ENCODE measurements at regions not wholly inside any gene's neighbourhood (a gene's known extent, or its start where the extent isn't known, plus 50 kb on each side); places are given as distances from the start of the nearest gene placed in this dataset.

GRCh38 chr5:169442913-169443784, 140.4 kb upstream of the SPDL1 start:
- TF ChIP-seq POLR2A (IDR thresholded peaks at IDR 0.05; ENCODE audit: borderline replicate concordance, extremely low read depth, insufficient read depth, insufficient read length) (no peak), JUND (IDR thresholded peaks at IDR 0.05) (no peak)

Measured in HCT116 (cell line).